HepG2 (cell line): ENCODE measurements at regions not wholly inside any gene's neighbourhood (a gene's known extent, or its start where the extent isn't known, plus 50 kb on each side); places are given as distances from the start of the nearest gene placed in this dataset.

Source experiments
- ATAC-seq: fragments of 200-7000 bp; cut with Tn5 transposase; 3 replicates; pipeline ENCODE4 v1.9.1; 2020; ENCODE audit warnings: mild to moderate bottlenecking, moderate library complexity
- BruUV-seq: library from RNA; stranded (reverse); fragments of 400-500 nt; replicated peaks from 2 replicates; lab custom pipeline; 2021; lab: Mats Ljungman, UMichigan
- CTCF ChIA-PET: fragments of 300-600 bp; formaldehyde crosslinking; extraction: SDS; loops from one replicate; lab custom pipeline; 2021; ENCODE audit warnings: low total read pairs, inconsistent platforms, low intra/inter-chr PET ratio; lab: Yijun Ruan, JAX
- POLR2A ChIA-PET: fragments of 350-600 bp; sonication (Branson Sonifier 250); formaldehyde crosslinking; loops from one replicate; lab custom pipeline; 2020; ENCODE audit warnings: antibody characterized with exemption, inconsistent platforms; lab: Yijun Ruan, JAX
- DNase-seq: peaks from one replicate; pipeline ENCODE4 v3.0.0-alpha.2; 2015; ENCODE audit warnings: low spot score
- FAIRE-seq: peaks from 3 replicates; lab custom pipeline; 2011; peaks lifted over from hg19 to GRCh38; lab: Jason Lieb, UNC
- H2AFZ ChIP-seq: one replicate; pipeline ENCODE4 v1.6.1; 2011; ENCODE audit warnings: low read length, inconsistent platforms
- H3K27ac ChIP-seq: fragments of 300-600 bp; 3 replicates; pipeline ENCODE4 v1.8.0; 2011; ENCODE audit warnings: mixed run types, mild to moderate bottlenecking, mixed read lengths, low read length, inconsistent platforms; ENCODE audit not compliant: insufficient read depth; ENCODE audit errors: extremely low read length
- H3K27me3 ChIP-seq, 2 experiments: fragments of 200-600 bp in 1 of 2; 2 replicates in 1 of 2; 3 replicates in 1 of 2; pipeline versions ENCODE4 v1.6.0 to v1.8.0; 2011; ENCODE audit warnings: low read length in 2 of 2, mild to moderate bottlenecking in 2 of 2, moderate library complexity in 2 of 2, inconsistent platforms in 1 of 2; ENCODE audit not compliant: insufficient read depth in 2 of 2, control insufficient read depth in 1 of 2
- H3K36me3 ChIP-seq, 2 experiments: fragments of 200-600 bp in 1 of 2; replicated peaks in 1 of 2; 2 replicates in 1 of 2; 3 replicates in 1 of 2; pipeline versions ENCODE4 v1.5.1 to v1.8.0; 2011; ENCODE audit warnings: low read length in 2 of 2, inconsistent platforms in 1 of 2; ENCODE audit not compliant: insufficient read depth in 2 of 2, control insufficient read depth in 1 of 2
- H3K4me1 ChIP-seq: 2 replicates; pipeline ENCODE4 v1.5.1; 2012; ENCODE audit warnings: low read length, inconsistent platforms; ENCODE audit not compliant: insufficient read depth
- H3K4me2 ChIP-seq: 2 replicates; pipeline ENCODE4 v1.6.0; 2011; ENCODE audit warnings: low read depth, low read length, inconsistent platforms
- H3K4me3 ChIP-seq, 3 experiments: fragments of 200-600 bp in 1 of 3; sonication (generic), shearing (Covaris generic) in 1 of 3; replicated peaks in 1 of 3; 2 replicates each; pipeline ENCODE4 v1.5.1; 2011 to 2016; ENCODE audit warnings: low read length in 3 of 3, inconsistent platforms in 2 of 3, low read depth in 2 of 3, mild to moderate bottlenecking in 2 of 3, control low read depth in 1 of 3, mixed read lengths in 1 of 3; ENCODE audit not compliant: insufficient read depth in 1 of 3
- H3K79me2 ChIP-seq: one replicate; pipeline ENCODE4 v1.6.1; 2011; ENCODE audit warnings: low read length, inconsistent platforms; ENCODE audit not compliant: insufficient read depth
- H3K9ac ChIP-seq: 2 replicates; pipeline ENCODE4 v1.6.0; 2011; ENCODE audit warnings: mild to moderate bottlenecking, low read depth, low read length, inconsistent platforms; ENCODE audit not compliant: insufficient read depth
- H3K9me3 ChIP-seq: 2 replicates; pipeline ENCODE4 v1.5.1; 2012; ENCODE audit warnings: mild to moderate bottlenecking, low read length
- H4K20me1 ChIP-seq: 2 replicates; pipeline ENCODE4 v1.6.0; 2011; ENCODE audit warnings: inconsistent platforms, mild to moderate bottlenecking, low read length, moderate library complexity; ENCODE audit not compliant: insufficient read depth
- CREM ChIP-seq, 2 experiments: sonication (generic) in 1 of 2; formaldehyde crosslinking in 1 of 2; IDR thresholded peaks; 2 replicates each; pipeline versions ENCODE4 v1.4.0 to v1.6.1; 2016 to 2020; ENCODE audit warnings: antibody characterized with exemption in 1 of 2, mild to moderate bottlenecking in 1 of 2, missing genetic modification reagents in 1 of 2
- ETV6 ChIP-seq: sonication (generic); formaldehyde crosslinking; conservative IDR thresholded peaks from 2 replicates; pipeline ENCODE4 v1.4.0; 2020; ENCODE audit warnings: missing genetic modification reagents
- GATAD2A ChIP-seq: IDR thresholded peaks from 2 replicates; pipeline ENCODE4 v1.6.1; 2016
- HMG20B ChIP-seq: conservative IDR thresholded peaks from 2 replicates; pipeline ENCODE4 v1.6.1; 2016; ENCODE audit warnings: missing genetic modification reagents, missing compliant biosample characterization
- IRX3 ChIP-seq: sonication (generic); formaldehyde crosslinking; IDR thresholded peaks from 2 replicates; pipeline ENCODE4 v1.8.1; 2023; ENCODE audit warnings: mild to moderate bottlenecking, low read depth, missing genetic modification reagents, borderline replicate concordance
- NCOR1 ChIP-seq: fragments of 200-600 bp; sonication (generic); IDR thresholded peaks from 2 replicates; pipeline ENCODE4 v1.7.0; 2017; ENCODE audit warnings: antibody characterized with exemption, low read length, borderline replicate concordance
- SMAD1 ChIP-seq: sonication (generic); formaldehyde crosslinking; IDR thresholded peaks from 2 replicates; pipeline ENCODE4 v1.4.0; 2020; ENCODE audit warnings: missing genetic modification reagents, low read depth, mild to moderate bottlenecking, borderline replicate concordance
- SRF ChIP-seq: IDR thresholded peaks from 2 replicates; pipeline ENCODE4 v1.6.1; 2011; ENCODE audit warnings: mild to moderate bottlenecking, low read depth, low read length, moderate library complexity
- TBX3 ChIP-seq: fragments of 450-650 bp; IDR thresholded peaks from 2 replicates; pipeline ENCODE4 v1.6.1; 2017; ENCODE audit warnings: antibody characterized with exemption, mild to moderate bottlenecking, inconsistent platforms, borderline replicate concordance
- ZNF235 ChIP-seq: sonication (generic); formaldehyde crosslinking; IDR thresholded peaks from 2 replicates; pipeline ENCODE4 v1.8.1; 2023; ENCODE audit warnings: mild to moderate bottlenecking, missing genetic modification reagents, borderline replicate concordance
- ZNF441 ChIP-seq: sonication (generic); formaldehyde crosslinking; IDR thresholded peaks from 2 replicates; pipeline ENCODE4 v1.7.0; 2021; ENCODE audit warnings: missing genetic modification reagents, borderline replicate concordance
- ZNF557 ChIP-seq: sonication (generic); formaldehyde crosslinking; IDR thresholded peaks from 2 replicates; pipeline ENCODE4 v1.4.0; 2020; ENCODE audit warnings: missing genetic modification reagents
- ZNF569 ChIP-seq: sonication (generic); formaldehyde crosslinking; IDR thresholded peaks from 2 replicates; pipeline ENCODE4 v1.5.0; 2020; ENCODE audit warnings: mild to moderate bottlenecking, missing genetic modification reagents, moderate library complexity, borderline replicate concordance
- ZNF674 ChIP-seq: sonication (generic); formaldehyde crosslinking; IDR thresholded peaks from 2 replicates; pipeline ENCODE4 v1.5.0; 2020; ENCODE audit warnings: low read depth, mild to moderate bottlenecking, missing genetic modification reagents
- ZNF746 ChIP-seq: sonication (generic); formaldehyde crosslinking; IDR thresholded peaks from 2 replicates; pipeline ENCODE4 v1.8.0; 2022; ENCODE audit warnings: mild to moderate bottlenecking, missing genetic modification reagents
- ZNF747 ChIP-seq: sonication (generic); formaldehyde crosslinking; IDR thresholded peaks from 2 replicates; pipeline ENCODE4 v1.8.1; 2023; ENCODE audit warnings: missing genetic modification reagents, mild to moderate bottlenecking, borderline replicate concordance
- WGBS: methylation state at CpG from one replicate; pipeline ENCODE4 v1.1.6; 2017; ENCODE audit warnings: low lambda C conversion rate; 5-methylcytosine and 5-hydroxymethylcytosine counted together
- in situ Hi-C: cut with HindIII; loops from 2 replicates; pipeline ENCODE4 v1.10.0; 2017; ENCODE audit warnings: low pct_unique_long_range_greater_than_20kb; ENCODE audit not compliant: extremely low pct_ligation_motif_present
- intact Hi-C: fragments of 100-400 bp; cut with micrococcal nuclease; formaldehyde crosslinking; loops from one replicate; pipeline ENCODE4 v1.10.0; 2022; ENCODE audit not compliant: unreplicated experiment
- TF ChIP-seq, protein P1 (sequence below): sonication (generic); formaldehyde crosslinking; IDR thresholded peaks from 2 replicates; pipeline ENCODE4 v1.5.0; 2020; ENCODE audit warnings: missing genetic modification reagents
- TF ChIP-seq, protein P2 (sequence below): sonication (generic); formaldehyde crosslinking; IDR thresholded peaks from 2 replicates; pipeline ENCODE4 v1.5.1; 2020; ENCODE audit warnings: missing genetic modification reagents, mild to moderate bottlenecking, borderline replicate concordance

DNA sequence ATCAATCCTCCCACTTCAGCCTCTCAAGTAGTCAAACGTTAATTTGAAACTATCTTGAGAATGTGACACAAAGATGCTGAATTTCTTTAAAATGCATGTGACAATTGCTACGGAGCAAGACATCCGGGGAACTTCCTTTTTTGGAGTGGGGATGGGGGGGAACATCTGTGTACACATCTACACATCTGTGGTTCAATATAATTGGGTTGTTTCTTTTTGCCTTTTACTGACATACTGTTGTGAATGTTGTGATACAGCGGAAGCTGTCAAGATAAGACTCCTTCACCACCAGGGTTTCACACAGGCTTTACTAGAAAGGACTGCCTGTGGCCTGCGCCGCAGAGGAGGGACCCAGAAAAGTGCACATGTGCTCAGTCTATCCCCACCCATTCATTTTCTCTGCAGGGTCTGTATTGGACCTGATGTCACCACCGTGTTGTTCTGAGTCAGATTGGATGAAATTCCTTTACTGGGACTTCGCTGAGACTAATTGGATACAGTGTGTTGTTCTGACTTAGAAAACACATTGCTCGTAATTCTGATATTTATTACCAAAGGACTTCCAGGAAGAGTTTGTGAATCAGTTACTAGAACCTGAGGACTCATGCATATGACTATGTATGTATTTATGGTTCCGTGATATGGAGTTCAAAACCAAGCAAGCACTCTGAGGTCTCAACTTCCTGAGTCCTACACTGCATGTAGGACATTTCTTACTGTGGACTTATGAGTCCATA, 98.7 kb upstream of the SGK1 start (continued):
- TF ChIP-seq SMAD1 (CRISPR knock-in tag), result no peak
- TF ChIP-seq TBX3, result no peak
- no peak for TF ChIP-seq ZNF747 (CRISPR knock-in tag)
- no peak for TF ChIP-seq GATAD2A (CRISPR knock-in tag)
- TF ChIP-seq ZNF674 (CRISPR knock-in tag), result no peak
- TF ChIP-seq CREM (IDR thresholded peaks at IDR 0.05), result no peak
- TF ChIP-seq CREM (CRISPR knock-in tag; IDR thresholded peaks at IDR 0.05), result no peak
- TF ChIP-seq, protein P1, sequence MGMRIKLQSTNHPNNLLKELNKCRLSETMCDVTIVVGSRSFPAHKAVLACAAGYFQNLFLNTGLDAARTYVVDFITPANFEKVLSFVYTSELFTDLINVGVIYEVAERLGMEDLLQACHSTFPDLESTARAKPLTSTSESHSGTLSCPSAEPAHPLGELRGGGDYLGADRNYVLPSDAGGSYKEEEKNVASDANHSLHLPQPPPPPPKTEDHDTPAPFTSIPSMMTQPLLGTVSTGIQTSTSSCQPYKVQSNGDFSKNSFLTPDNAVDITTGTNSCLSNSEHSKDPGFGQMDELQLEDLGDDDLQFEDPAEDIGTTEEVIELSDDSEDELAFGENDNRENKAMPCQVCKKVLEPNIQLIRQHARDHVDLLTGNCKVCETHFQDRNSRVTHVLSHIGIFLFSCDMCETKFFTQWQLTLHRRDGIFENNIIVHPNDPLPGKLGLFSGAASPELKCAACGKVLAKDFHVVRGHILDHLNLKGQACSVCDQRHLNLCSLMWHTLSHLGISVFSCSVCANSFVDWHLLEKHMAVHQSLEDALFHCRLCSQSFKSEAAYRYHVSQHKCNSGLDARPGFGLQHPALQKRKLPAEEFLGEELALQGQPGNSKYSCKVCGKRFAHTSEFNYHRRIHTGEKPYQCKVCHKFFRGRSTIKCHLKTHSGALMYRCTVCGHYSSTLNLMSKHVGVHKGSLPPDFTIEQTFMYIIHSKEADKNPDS (CRISPR knock-in tag), result no peak

DNA sequence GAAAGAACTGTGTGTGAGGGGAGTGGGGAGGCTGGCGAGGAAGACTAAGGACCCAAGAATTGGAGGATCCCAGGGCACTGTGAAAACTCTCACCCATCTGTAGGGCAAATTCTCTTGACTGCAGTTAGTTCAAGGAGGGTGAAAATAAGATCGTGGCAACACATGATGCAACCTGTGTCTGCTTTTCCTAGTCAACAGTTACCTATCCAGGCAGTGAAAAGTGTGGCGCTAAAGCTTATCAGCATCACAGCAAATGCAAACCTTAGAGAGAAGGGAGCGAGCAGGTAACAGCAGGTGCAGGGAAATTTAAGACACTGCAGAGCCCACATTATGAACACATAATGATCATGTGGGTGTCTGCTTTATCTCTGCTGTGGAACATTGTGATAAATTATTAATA, 97.7 kb upstream of the SGK1 start:
- BruUV-seq, result no TSS peak
- H3K27me3 ChIP-seq, result no peaks in the 10 kb centered on the region
- H3K4me2 ChIP-seq, result no peak overlapping the region
- 27% methylated on average over 4 of the region's 4 CpGs for WGBS
- intact Hi-C loops (no loop called here), in situ Hi-C loops (no loop called here)
- H3K79me2 ChIP-seq, result no peaks in the 10 kb centered on the region
- DNase-seq (no peak), FAIRE-seq (no peak), ATAC-seq (no peak)
- no peaks in the 10 kb centered on the region for H3K36me3 ChIP-seq
- H2AFZ ChIP-seq, result no peak overlapping the region
- no peaks in the 10 kb centered on the region for H3K4me1 ChIP-seq
- no peaks in the 10 kb centered on the region; the same call in 1 of the 2 replicates for H3K9me3 ChIP-seq
- CTCF ChIA-PET, result no interaction called here
- H3K4me3 ChIP-seq, result no peak overlapping the region
- H3K27ac ChIP-seq, result no peak overlapping the region
- H4K20me1 ChIP-seq, result no peaks in the 10 kb centered on the region
- POLR2A ChIA-PET, result interaction anchor here (0.6 kb wide), 1 partner anchor 217 kb away, joined by 3 read pairs; no protein-coding TSS in a partner anchor
- H3K9ac ChIP-seq, result no peak overlapping the region
- TF ChIP-seq ZNF569 (CRISPR knock-in tag), result no peak
- no peak for TF ChIP-seq ZNF235
- no peak for TF ChIP-seq NCOR1
- TF ChIP-seq ZNF557 (CRISPR knock-in tag), result no peak
- no peak for TF ChIP-seq ETV6
- no peak for TF ChIP-seq ZNF746 (CRISPR knock-in tag)
- TF ChIP-seq SRF, result no peak
- TF ChIP-seq IRX3 (CRISPR knock-in tag), result no peak
- no peak for TF ChIP-seq ZNF441 (CRISPR knock-in tag)
- TF ChIP-seq, protein P2, sequence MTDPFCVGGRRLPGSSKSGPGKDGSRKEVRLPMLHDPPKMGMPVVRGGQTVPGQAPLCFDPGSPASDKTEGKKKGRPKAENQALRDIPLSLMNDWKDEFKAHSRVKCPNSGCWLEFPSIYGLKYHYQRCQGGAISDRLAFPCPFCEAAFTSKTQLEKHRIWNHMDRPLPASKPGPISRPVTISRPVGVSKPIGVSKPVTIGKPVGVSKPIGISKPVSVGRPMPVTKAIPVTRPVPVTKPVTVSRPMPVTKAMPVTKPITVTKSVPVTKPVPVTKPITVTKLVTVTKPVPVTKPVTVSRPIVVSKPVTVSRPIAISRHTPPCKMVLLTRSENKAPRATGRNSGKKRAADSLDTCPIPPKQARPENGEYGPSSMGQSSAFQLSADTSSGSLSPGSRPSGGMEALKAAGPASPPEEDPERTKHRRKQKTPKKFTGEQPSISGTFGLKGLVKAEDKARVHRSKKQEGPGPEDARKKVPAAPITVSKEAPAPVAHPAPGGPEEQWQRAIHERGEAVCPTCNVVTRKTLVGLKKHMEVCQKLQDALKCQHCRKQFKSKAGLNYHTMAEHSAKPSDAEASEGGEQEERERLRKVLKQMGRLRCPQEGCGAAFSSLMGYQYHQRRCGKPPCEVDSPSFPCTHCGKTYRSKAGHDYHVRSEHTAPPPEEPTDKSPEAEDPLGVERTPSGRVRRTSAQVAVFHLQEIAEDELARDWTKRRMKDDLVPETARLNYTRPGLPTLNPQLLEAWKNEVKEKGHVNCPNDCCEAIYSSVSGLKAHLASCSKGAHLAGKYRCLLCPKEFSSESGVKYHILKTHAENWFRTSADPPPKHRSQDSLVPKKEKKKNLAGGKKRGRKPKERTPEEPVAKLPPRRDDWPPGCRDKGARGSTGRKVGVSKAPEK (CRISPR knock-in tag), result no peak
- no peak for TF ChIP-seq HMG20B (CRISPR knock-in tag)
